ENCODE measurements at regions not wholly inside any gene's neighbourhood (a gene's known extent, or its start where the extent isn't known, plus 50 kb on each side); places are given as distances from the start of the nearest gene placed in this dataset.

DNA sequence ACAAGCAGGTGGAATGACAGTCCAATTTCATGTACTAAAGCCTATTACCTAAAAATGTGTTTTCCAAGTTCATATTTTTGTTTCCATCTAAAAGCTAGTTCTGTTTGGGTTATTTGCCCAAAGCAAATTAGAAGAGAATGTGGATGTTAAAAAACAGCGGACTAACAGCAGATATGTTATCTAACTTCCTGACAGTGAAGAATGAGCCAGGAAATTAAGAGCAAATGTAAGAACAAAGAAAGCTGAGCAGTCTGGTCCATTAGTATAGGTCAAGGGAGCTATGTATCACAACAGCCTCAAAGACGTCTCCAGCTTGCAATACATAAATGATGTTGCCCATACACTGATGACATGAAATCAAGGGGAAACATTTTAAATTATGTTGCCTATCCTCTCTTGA is 145.5 kb upstream of the PLD5 start:
- TF ChIP-seq EZH2 (IDR thresholded peaks at IDR 0.05) (no peak), POLR2A (IDR thresholded peaks at IDR 0.05; ENCODE audit: borderline replicate concordance, extremely low read depth, insufficient read depth, insufficient read length) (no peak), YY1 (IDR thresholded peaks at IDR 0.05; ENCODE audit: extremely low read depth, insufficient replicate concordance, low read depth, low read length) (no peak), ZNF274 (IDR thresholded peaks at IDR 0.05; ENCODE audit: low read depth, low read length) (no peak), CBX3 (IDR thresholded peaks at IDR 0.05; ENCODE audit: low read depth) (no peak), JUND (IDR thresholded peaks at IDR 0.05) (no peak), SIN3A (IDR thresholded peaks at IDR 0.05; ENCODE audit: low read depth) (no peak)
- TF ChIP-seq, protein P1, sequence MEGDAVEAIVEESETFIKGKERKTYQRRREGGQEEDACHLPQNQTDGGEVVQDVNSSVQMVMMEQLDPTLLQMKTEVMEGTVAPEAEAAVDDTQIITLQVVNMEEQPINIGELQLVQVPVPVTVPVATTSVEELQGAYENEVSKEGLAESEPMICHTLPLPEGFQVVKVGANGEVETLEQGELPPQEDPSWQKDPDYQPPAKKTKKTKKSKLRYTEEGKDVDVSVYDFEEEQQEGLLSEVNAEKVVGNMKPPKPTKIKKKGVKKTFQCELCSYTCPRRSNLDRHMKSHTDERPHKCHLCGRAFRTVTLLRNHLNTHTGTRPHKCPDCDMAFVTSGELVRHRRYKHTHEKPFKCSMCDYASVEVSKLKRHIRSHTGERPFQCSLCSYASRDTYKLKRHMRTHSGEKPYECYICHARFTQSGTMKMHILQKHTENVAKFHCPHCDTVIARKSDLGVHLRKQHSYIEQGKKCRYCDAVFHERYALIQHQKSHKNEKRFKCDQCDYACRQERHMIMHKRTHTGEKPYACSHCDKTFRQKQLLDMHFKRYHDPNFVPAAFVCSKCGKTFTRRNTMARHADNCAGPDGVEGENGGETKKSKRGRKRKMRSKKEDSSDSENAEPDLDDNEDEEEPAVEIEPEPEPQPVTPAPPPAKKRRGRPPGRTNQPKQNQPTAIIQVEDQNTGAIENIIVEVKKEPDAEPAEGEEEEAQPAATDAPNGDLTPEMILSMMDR (IDR thresholded peaks at IDR 0.05 in 2 of 3, conservative IDR thresholded peaks at IDR 0.05 in 1 of 3; ENCODE audit: borderline replicate concordance in 1 of 3, insufficient read depth in 1 of 3, low read depth in 2 of 3, low read length in 2 of 3): no peak
- TF ChIP-seq, protein P2, sequence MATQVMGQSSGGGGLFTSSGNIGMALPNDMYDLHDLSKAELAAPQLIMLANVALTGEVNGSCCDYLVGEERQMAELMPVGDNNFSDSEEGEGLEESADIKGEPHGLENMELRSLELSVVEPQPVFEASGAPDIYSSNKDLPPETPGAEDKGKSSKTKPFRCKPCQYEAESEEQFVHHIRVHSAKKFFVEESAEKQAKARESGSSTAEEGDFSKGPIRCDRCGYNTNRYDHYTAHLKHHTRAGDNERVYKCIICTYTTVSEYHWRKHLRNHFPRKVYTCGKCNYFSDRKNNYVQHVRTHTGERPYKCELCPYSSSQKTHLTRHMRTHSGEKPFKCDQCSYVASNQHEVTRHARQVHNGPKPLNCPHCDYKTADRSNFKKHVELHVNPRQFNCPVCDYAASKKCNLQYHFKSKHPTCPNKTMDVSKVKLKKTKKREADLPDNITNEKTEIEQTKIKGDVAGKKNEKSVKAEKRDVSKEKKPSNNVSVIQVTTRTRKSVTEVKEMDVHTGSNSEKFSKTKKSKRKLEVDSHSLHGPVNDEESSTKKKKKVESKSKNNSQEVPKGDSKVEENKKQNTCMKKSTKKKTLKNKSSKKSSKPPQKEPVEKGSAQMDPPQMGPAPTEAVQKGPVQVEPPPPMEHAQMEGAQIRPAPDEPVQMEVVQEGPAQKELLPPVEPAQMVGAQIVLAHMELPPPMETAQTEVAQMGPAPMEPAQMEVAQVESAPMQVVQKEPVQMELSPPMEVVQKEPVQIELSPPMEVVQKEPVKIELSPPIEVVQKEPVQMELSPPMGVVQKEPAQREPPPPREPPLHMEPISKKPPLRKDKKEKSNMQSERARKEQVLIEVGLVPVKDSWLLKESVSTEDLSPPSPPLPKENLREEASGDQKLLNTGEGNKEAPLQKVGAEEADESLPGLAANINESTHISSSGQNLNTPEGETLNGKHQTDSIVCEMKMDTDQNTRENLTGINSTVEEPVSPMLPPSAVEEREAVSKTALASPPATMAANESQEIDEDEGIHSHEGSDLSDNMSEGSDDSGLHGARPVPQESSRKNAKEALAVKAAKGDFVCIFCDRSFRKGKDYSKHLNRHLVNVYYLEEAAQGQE (IDR thresholded peaks at IDR 0.05; ENCODE audit: low read depth): no peak
